IMR-90 (cell line): ENCODE measurements at regions not wholly inside any gene's neighbourhood (a gene's known extent, or its start where the extent isn't known, plus 50 kb on each side); places are given as distances from the start of the nearest gene placed in this dataset.

Experiments used
- ATAC-seq: fragments of 200-7000 bp; cut with Tn5 transposase; 2 replicates; pipeline ENCODE4 v1.9.1; 2020; ENCODE audit warnings: low read depth, mild to moderate bottlenecking, moderate library complexity
- BruUV-seq: library from RNA; stranded (reverse); fragments of 400-500 nt; replicated peaks from 2 replicates; lab custom pipeline; 2021; lab: Mats Ljungman, UMichigan
- CTCF ChIA-PET: fragments of 300-600 bp; formaldehyde crosslinking; extraction: SDS; loops from one replicate; lab custom pipeline; 2021; ENCODE audit warnings: antibody characterized with exemption; lab: Yijun Ruan, JAX
- POLR2A ChIA-PET: fragments of 300-600 bp; sonication (Branson Sonifier 250); formaldehyde crosslinking; loops from one replicate; lab custom pipeline; 2022; ENCODE audit warnings: antibody characterized with exemption; ENCODE audit not compliant: unreplicated experiment; lab: Charles Lee
- DNase-seq: peaks from one replicate; pipeline ENCODE4 v3.0.0; 2013
- H2AFZ ChIP-seq: replicated peaks from 2 replicates; pipeline ENCODE3; 2013; ENCODE audit warnings: low read length, mild to moderate bottlenecking; ENCODE audit not compliant: poor library complexity
- H2AK5ac ChIP-seq: 2 replicates; pipeline ENCODE4 v1.6.1; 2013; ENCODE audit warnings: low read depth, low read length, inconsistent platforms
- H2AK9ac ChIP-seq: replicated peaks from 2 replicates; pipeline ENCODE3; 2013; ENCODE audit warnings: mild to moderate bottlenecking, low read depth, low read length, moderate library complexity; ENCODE audit not compliant: poor library complexity
- H2BK120ac ChIP-seq: 2 replicates; pipeline ENCODE4 v1.6.1; 2013; ENCODE audit warnings: low read depth, low read length, inconsistent platforms
- H2BK15ac ChIP-seq: 3 replicates; pipeline ENCODE4 v1.6.1; 2013; ENCODE audit warnings: low read depth, low read length, inconsistent platforms
- H2BK20ac ChIP-seq: 2 replicates; pipeline ENCODE4 v1.6.1; 2013; ENCODE audit warnings: low read depth, mild to moderate bottlenecking, inconsistent platforms, low read length, moderate library complexity
- H2BK5ac ChIP-seq: 2 replicates; pipeline ENCODE4 v1.6.1; 2013; ENCODE audit warnings: mild to moderate bottlenecking, low read depth, low read length, inconsistent platforms; ENCODE audit not compliant: poor library complexity, severe bottlenecking
- H3K14ac ChIP-seq: replicated peaks from 2 replicates; pipeline ENCODE4 v1.6.1; 2013; ENCODE audit warnings: low read depth, low read length, inconsistent platforms
- H3K18ac ChIP-seq: 2 replicates; pipeline ENCODE4 v1.6.1; 2013; ENCODE audit warnings: low read depth, low read length, control low read depth
- H3K23ac ChIP-seq: 2 replicates; pipeline ENCODE4 v1.6.1; 2013; ENCODE audit warnings: low read depth, low read length, inconsistent platforms
- H3K27ac ChIP-seq: 2 replicates; pipeline ENCODE4 v1.5.1; 2013; ENCODE audit warnings: mild to moderate bottlenecking, control low read depth, low read length; ENCODE audit not compliant: insufficient read depth
- H3K27me3 ChIP-seq: 2 replicates; pipeline ENCODE4 v1.6.1; 2013; ENCODE audit warnings: low read length; ENCODE audit not compliant: control insufficient read depth, insufficient read depth
- H3K36me3 ChIP-seq: 2 replicates; pipeline ENCODE4 v1.6.1; 2013; ENCODE audit warnings: low read length, mixed read lengths; ENCODE audit not compliant: control insufficient read depth, insufficient read depth
- H3K4ac ChIP-seq: 2 replicates; pipeline ENCODE4 v1.6.1; 2013; ENCODE audit warnings: low read depth, low read length, inconsistent platforms
- H3K4me1 ChIP-seq: 2 replicates; pipeline ENCODE4 v1.6.1; 2013; ENCODE audit warnings: low read length, mixed read lengths; ENCODE audit not compliant: control insufficient read depth, insufficient read depth
- H3K4me2 ChIP-seq: 2 replicates; pipeline ENCODE4 v1.6.1; 2013; ENCODE audit warnings: low read depth, mild to moderate bottlenecking, control low read depth, low read length, moderate library complexity
- H3K4me3 ChIP-seq: 2 replicates; pipeline ENCODE4 v1.5.1; 2013; ENCODE audit warnings: low read depth, mild to moderate bottlenecking, control low read depth, low read length, moderate library complexity; ENCODE audit not compliant: insufficient read depth
- H3K56ac ChIP-seq: 2 replicates; pipeline ENCODE4 v1.6.1; 2013; ENCODE audit warnings: low read length, inconsistent platforms; ENCODE audit not compliant: insufficient read depth; ENCODE audit errors: extremely low read depth
- H3K79me1 ChIP-seq, 2 experiments: 2 replicates each; pipeline ENCODE4 v1.6.1; 2013; ENCODE audit warnings: low read length in 2 of 2, inconsistent platforms in 1 of 2, low read depth in 1 of 2
- H3K9ac ChIP-seq: 2 replicates; pipeline ENCODE4 v1.6.1; 2013; ENCODE audit warnings: low read depth, low read length, control low read depth
- H3K9me1 ChIP-seq: 2 replicates; pipeline ENCODE4 v1.6.1; 2013; ENCODE audit warnings: low read length, inconsistent platforms; ENCODE audit not compliant: insufficient read depth
- H3K9me3 ChIP-seq: 2 replicates; pipeline ENCODE4 v1.6.1; 2013; ENCODE audit warnings: low read length; ENCODE audit not compliant: control insufficient read depth, insufficient read depth
- H4K20me1 ChIP-seq: 2 replicates; pipeline ENCODE4 v1.6.1; 2013; ENCODE audit warnings: low read length, inconsistent platforms; ENCODE audit not compliant: insufficient read depth
- H4K5ac ChIP-seq: 2 replicates; pipeline ENCODE4 v1.6.1; 2013; ENCODE audit warnings: mild to moderate bottlenecking, low read depth, low read length, control low read depth
- H4K8ac ChIP-seq, 2 experiments: 2 replicates each; pipeline ENCODE4 v1.6.1; 2013; ENCODE audit warnings: low read depth in 2 of 2, low read length in 2 of 2, control low read depth in 1 of 2, inconsistent platforms in 1 of 2
- H4K91ac ChIP-seq: 2 replicates; pipeline ENCODE4 v1.6.1; 2013; ENCODE audit warnings: low read depth, low read length, inconsistent platforms; ENCODE audit not compliant: insufficient read depth
- BHLHE40 ChIP-seq: fragments of 150-350 bp; IDR thresholded peaks from 2 replicates; pipeline ENCODE4 v1.6.1; 2016; ENCODE audit warnings: mild to moderate bottlenecking, low read depth, low read length
- CEBPB ChIP-seq: IDR thresholded peaks from 2 replicates; pipeline ENCODE4 v1.6.1; 2012; ENCODE audit warnings: low read depth, low read length, improper control_type of control experiment
- CHD1 ChIP-seq: IDR thresholded peaks from 2 replicates; pipeline ENCODE4 v1.6.1; 2012; ENCODE audit warnings: low read depth, low read length, improper control_type of control experiment
- ELK1 ChIP-seq: fragments of 150-350 bp; IDR thresholded peaks from 2 replicates; pipeline ENCODE4 v1.6.1; 2016; ENCODE audit warnings: low read depth, mild to moderate bottlenecking, low read length, moderate library complexity, borderline replicate concordance
- FOS ChIP-seq: fragments of 150-350 bp; IDR thresholded peaks from 2 replicates; pipeline ENCODE4 v1.6.1; 2016; ENCODE audit warnings: low read depth, low read length
- MAFK ChIP-seq: IDR thresholded peaks from 2 replicates; pipeline ENCODE4 v1.6.1; 2012; ENCODE audit warnings: low read depth, low read length, improper control_type of control experiment
- MAZ ChIP-seq: IDR thresholded peaks from 2 replicates; pipeline ENCODE4 v1.6.1; 2012; ENCODE audit warnings: low read depth, mild to moderate bottlenecking, low read length, improper control_type of control experiment, moderate library complexity, borderline replicate concordance
- MXI1 ChIP-seq: IDR thresholded peaks from 2 replicates; pipeline ENCODE4 v1.6.1; 2012; ENCODE audit warnings: low read depth, mild to moderate bottlenecking, low read length, moderate library complexity, borderline replicate concordance
- NFE2L2 ChIP-seq: fragments of 150-350 bp; IDR thresholded peaks from 2 replicates; pipeline ENCODE4 v1.6.1; 2016; ENCODE audit warnings: low read depth, mild to moderate bottlenecking, low read length
- POLR2A ChIP-seq: IDR thresholded peaks from 2 replicates; pipeline ENCODE4 v1.6.1; 2012; ENCODE audit warnings: mild to moderate bottlenecking, low read depth, low read length
- RAD21 ChIP-seq: IDR thresholded peaks from 2 replicates; pipeline ENCODE4 v1.6.1; 2012; ENCODE audit warnings: low read length, improper control_type of control experiment
- RCOR1 ChIP-seq: IDR thresholded peaks from 2 replicates; pipeline ENCODE4 v1.6.1; 2012; ENCODE audit warnings: mild to moderate bottlenecking, low read length, improper control_type of control experiment; ENCODE audit not compliant: insufficient replicate concordance
- RFX5 ChIP-seq: IDR thresholded peaks from 2 replicates; pipeline ENCODE4 v1.8.0; 2012; ENCODE audit warnings: low read depth, mild to moderate bottlenecking, low read length, moderate library complexity
- SMC3 ChIP-seq: fragments of 150-350 bp; IDR thresholded peaks from 2 replicates; pipeline ENCODE4 v1.6.1; 2016; ENCODE audit warnings: low read depth, mild to moderate bottlenecking, antibody characterized with exemption, low read length, moderate library complexity
- USF2 ChIP-seq: fragments of 150-350 bp; IDR thresholded peaks from 2 replicates; pipeline ENCODE4 v1.6.1; 2017; ENCODE audit warnings: mild to moderate bottlenecking, antibody characterized with exemption, low read length, low read depth
- WGBS, 2 experiments: methylation state at CpG; one replicate each; pipeline versions ENCODE4 v1.1.5 to v1.1.7; 2013; ENCODE audit warnings: missing lambda C conversion rate in 2 of 2; ENCODE audit not compliant: insufficient read length in 1 of 2; ENCODE audit errors: extremely low coverage in 2 of 2; 5-methylcytosine and 5-hydroxymethylcytosine counted together
- dilution Hi-C: fragments of 300-500 bp; cut with HindIII; formaldehyde crosslinking; loops from one replicate; pipeline ENCODE4 v1.14.3; 2018; ENCODE audit warnings: low sequenced_read_pairs; ENCODE audit not compliant: unreplicated experiment
- in situ Hi-C: fragments of 300-500 bp; cut with MboI; formaldehyde crosslinking; loops from 3 replicates; pipeline ENCODE4 v1.14.3; 2019; ENCODE audit warnings: low sequenced_read_pairs, inconsistent platforms, mixed read lengths
- intact Hi-C: fragments of 100-400 bp; cut with micrococcal nuclease; formaldehyde crosslinking; loops from 2 replicates; pipeline ENCODE4 v1.10.0; 2022
- TF ChIP-seq, protein P1 (sequence below): conservative IDR thresholded peaks from 2 replicates; pipeline ENCODE4 v1.5.1; 2012; ENCODE audit warnings: mild to moderate bottlenecking, low read depth, low read length, improper control_type of control experiment

DNA sequence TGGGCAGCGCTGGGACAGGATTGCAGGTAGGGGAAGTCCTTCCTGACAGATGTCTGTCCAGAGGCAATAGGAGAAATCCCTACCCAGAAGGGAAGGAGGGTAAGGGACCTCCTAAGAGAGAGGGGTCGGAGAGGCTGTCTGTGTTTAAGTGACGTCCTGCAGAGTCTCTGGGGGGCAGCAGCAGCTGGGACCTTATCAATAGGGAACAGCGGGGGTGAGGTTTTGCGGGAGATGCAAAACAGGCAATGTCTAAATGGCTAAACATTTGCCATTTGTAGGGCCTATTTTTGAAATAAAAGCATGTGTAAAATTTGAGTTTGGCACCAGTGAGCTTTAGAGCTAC lies 108.7 kb upstream of the HS6ST1 start:
- no peak overlapping the region for H3K56ac ChIP-seq
- H3K9me3 ChIP-seq, result no peaks in the 10 kb centered on the region
- no peaks in the 10 kb centered on the region for H3K79me1 ChIP-seq
- no peak overlapping the region for H3K18ac ChIP-seq
- peaks cover 8% of the 10 kb centered on the region; the same call in 1 of the 2 replicates for H3K9me1 ChIP-seq
- dilution Hi-C loops, result no loop called here
- TF ChIP-seq MXI1 (no peak), MAZ (no peak), ELK1 (no peak), CEBPB (no peak), NFE2L2 (no peak), POLR2A (no peak), MAFK (no peak), FOS (no peak), USF2 (no peak), SMC3 (no peak), BHLHE40 (no peak), CHD1 (no peak), RFX5 (no peak), RAD21 (no peak), RCOR1 (no peak)
- TF ChIP-seq, protein P1, sequence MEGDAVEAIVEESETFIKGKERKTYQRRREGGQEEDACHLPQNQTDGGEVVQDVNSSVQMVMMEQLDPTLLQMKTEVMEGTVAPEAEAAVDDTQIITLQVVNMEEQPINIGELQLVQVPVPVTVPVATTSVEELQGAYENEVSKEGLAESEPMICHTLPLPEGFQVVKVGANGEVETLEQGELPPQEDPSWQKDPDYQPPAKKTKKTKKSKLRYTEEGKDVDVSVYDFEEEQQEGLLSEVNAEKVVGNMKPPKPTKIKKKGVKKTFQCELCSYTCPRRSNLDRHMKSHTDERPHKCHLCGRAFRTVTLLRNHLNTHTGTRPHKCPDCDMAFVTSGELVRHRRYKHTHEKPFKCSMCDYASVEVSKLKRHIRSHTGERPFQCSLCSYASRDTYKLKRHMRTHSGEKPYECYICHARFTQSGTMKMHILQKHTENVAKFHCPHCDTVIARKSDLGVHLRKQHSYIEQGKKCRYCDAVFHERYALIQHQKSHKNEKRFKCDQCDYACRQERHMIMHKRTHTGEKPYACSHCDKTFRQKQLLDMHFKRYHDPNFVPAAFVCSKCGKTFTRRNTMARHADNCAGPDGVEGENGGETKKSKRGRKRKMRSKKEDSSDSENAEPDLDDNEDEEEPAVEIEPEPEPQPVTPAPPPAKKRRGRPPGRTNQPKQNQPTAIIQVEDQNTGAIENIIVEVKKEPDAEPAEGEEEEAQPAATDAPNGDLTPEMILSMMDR, result no peak
- no peak overlapping the region for H3K4me3 ChIP-seq
- peaks cover 10% of the 10 kb centered on the region for H3K4me1 ChIP-seq
- intact Hi-C loops, result no loop called here
- in situ Hi-C loops, result no loop called here
- 76% methylated on average over 3 of the region's 5 CpGs; no CpG with 5 or more reads in 1 of the 2 experiments for WGBS, 2 experiments
- H4K8ac ChIP-seq, result no peak overlapping the region
- no peaks in the 10 kb centered on the region for H3K36me3 ChIP-seq
- no peak overlapping the region for H4K5ac ChIP-seq
- no peak overlapping the region for H3K9ac ChIP-seq
- H3K27ac ChIP-seq, result no peak overlapping the region
- ChIA-PET CTCF (no interaction called here), POLR2A (no interaction called here)
- H3K4ac ChIP-seq, result no peak overlapping the region
- no peak for ATAC-seq
- DNase-seq, result no peak
- no peak overlapping the region for H3K23ac ChIP-seq
- H3K27me3 ChIP-seq, result no peaks in the 10 kb centered on the region; the same call in 1 of the 2 replicates
- H2AK5ac ChIP-seq, result no peak overlapping the region
- no peak overlapping the region for H2BK5ac ChIP-seq
- no peak overlapping the region for H2BK15ac ChIP-seq
- H4K91ac ChIP-seq, result no peak overlapping the region
- no peak overlapping the region for H3K4me2 ChIP-seq
- no peak overlapping the region for H2BK120ac ChIP-seq
- H2AFZ ChIP-seq, result no peak overlapping the region
- H2BK20ac ChIP-seq, result no peak overlapping the region
- no peak overlapping the region for H2AK9ac ChIP-seq
- BruUV-seq, result no TSS peak
- H4K20me1 ChIP-seq, result no peaks in the 10 kb centered on the region
- no peak overlapping the region for H3K14ac ChIP-seq
